Activated naive CD4-positive, alpha-beta T cell treated with Interleukin-2 at 50 U/mL for 16 hours (primary cell): ENCODE measurements at regions not wholly inside any gene's neighbourhood (a gene's known extent, or its start where the extent isn't known, plus 50 kb on each side); places are given as distances from the start of the nearest gene placed in this dataset.

Source experiments
- DNase-seq: peaks from one replicate; pipeline ENCODE4 v3.0.0-alpha.2; 2020

DNA sequence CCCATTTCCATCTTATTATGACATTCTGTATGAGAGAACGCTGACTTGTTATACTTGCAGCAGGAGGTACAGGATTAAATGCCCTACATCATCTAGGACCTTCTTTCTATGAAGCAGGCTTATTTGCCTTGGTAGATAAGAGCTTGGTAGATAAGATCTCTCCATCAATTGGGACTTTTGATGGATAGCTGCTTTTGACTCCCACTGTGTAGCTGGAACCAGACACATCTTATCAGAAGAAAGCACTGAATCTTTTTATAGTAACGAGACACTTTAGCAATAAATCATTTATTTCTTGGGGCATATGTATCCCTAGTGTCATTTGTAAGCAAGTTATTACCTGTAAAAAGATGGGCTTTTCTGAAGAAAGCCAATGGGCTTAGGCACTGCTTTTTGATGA, 613.9 kb downstream of the TECRL start:
- no peak for DNase-seq

DNA sequence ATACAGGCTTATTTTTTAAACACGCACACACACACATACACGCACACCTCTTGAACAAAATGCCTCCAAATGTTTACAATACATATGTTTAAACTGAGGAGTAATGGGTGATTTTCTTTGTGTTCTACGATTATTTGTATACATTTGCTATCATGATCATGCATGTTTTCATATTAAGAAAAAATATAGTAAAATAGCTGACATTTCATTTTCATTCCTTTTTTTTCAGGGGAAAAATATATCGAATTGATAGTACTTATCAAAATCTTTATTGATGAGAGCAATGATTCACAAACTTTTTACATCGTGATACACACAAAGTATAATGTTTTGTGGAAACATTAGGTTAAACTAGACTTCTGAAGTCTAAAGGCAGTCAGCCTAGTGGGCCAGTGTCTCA, 618.9 kb downstream of the TECRL start:
- DNase-seq: no peak

DNA sequence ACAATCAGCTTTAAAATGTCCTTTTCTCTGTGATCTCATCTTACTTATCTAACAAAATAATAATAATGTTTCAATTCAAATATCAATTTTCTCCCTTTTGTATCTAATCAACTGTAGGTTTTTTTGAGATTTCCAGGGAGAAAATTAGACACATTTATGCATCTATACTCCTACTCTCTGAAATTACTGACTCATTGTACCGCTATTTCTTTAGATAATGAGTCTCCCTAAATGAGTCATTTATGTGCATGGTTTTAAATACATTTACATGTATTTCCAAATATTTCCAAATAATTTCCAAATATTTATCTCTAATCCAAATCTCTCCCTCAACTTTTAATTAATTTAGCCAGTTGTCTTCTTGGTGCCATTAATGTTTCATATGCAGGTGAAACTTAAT, 621.0 kb downstream of the TECRL start:
- no peak for DNase-seq

DNA sequence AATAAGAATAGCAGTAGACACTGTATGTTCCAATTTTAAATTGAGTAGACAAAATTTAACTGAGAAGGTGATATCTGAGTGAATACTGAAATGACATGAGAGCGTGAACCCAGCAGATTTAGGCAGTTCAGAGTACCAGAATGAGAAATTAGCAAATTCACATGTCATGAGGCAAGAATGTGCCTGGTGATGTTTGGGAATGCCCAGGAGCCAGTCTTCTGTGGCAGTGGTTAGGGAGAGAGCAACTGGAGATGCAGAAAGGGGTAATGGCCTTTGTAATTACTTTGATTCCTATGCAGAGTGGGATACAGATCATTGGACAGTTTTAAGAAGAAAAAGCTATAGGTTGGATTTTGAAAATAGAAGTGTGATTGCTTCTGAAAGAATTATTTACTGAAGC, 621.9 kb downstream of the TECRL start:
- DNase-seq: no peak

DNA sequence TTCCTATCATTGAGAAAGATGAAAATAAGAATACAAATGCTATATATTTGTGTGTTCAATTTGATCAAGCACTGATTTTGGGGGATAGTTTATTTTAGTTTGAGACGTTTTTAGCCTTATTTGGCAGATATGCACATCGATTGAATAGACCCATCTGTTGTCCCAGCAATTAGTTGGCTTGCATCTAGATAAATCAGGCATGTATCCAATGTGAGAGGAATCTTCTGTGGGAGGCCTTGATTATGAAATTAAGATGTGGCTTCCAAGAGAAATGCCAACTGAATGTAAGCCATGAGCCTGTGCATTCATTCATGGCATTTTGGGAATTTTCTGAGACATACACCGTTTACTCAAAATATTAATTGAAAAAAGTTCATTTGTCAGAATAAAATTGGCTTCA, 623.1 kb downstream of the TECRL start:
- no peak for DNase-seq

DNA sequence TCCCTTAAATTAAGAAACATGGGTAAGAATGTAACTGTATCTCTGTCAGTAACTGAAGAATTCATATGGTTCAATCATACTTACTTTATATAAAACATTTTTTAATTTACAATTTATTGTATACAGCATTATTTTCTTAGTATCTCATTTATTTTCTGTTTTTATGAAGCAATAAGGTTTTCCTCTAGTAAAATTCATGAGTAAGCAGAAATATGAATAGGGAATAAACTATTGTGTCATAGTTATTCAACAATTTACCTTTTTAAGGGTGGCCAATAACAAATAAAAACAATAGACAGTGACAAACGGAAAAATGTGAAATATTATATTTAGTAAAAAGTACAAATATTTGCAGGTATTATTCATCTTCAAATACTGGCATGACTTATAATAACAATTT, 624.4 kb downstream of the TECRL start:
- no peak for DNase-seq

DNA sequence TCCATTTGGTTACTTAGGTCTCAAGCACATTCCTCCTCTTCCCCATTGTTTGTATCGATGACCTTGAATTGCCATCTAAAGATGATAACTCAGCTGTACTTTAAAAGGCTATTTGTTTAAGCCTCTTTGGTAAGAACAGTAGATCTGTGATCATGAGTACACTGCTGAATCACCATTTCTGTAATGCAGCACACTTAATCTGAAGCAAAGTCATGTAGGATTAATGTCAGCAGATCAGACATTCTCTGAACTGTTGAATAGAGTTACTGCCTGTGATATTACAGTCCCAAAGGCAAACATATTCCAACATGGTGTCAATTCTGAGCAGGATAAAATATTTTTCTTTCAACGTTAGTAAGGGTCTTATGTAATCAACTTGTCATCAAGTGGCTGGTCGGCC, 631.6 kb downstream of the TECRL start:
- no peak for DNase-seq

DNA sequence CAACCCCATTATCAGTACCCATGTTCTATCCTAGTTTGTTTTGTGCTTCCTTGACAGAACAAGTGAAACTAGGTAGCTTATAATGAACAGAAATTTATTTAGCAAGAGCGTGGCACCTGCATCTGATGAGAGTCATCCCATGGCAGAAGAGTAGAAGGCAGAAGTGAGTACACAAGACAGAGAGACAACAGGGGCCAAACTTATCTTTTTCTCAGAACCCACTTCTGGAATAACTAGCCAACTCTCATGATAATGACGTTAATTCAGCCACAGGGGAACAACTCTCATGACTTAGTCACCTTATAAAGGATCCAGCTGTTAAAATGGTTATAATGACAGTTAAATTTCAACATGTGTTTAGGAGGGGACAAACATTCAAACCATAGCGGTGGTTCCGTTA, 644.9 kb downstream of the TECRL start:
- DNase-seq: no peak

DNA sequence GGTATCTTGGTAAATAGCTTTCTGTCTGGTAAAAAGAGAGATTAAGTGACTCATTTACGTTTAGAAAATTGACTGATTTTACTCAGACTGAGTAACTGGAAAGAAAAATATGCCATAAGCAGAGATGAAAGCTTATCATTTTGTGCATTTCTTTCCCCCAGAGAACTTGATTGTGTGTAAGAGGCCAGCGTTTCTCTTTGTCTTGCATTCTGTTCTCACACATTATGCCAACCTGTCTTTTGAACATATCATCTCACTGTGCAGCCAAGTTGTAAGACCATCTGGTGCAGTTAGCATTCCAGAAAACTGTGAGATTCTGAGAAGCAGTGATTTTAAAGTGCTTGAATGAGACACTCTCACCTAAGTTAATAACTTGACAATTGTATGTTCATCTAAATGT, 651.3 kb downstream of the TECRL start:
- no peak for DNase-seq

DNA sequence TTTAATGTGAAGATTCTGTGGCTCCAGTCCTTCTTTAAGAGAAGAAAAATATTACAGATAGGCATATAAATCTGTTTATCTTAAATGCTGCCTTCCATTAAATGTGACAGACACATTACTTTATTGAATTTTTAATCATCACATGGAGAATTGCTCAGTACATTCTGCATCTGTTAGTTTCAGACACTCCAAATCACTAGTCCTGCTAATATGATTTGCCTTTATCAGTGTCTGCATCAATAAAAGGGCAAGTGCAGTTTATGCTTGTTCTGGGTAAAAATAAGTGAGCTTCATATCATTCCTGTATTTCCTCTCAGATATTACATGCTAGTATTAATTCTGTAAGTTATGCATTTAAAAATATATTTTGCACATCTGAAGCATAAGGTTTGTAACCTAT, 666.4 kb downstream of the TECRL start:
- DNase-seq: no peak

DNA sequence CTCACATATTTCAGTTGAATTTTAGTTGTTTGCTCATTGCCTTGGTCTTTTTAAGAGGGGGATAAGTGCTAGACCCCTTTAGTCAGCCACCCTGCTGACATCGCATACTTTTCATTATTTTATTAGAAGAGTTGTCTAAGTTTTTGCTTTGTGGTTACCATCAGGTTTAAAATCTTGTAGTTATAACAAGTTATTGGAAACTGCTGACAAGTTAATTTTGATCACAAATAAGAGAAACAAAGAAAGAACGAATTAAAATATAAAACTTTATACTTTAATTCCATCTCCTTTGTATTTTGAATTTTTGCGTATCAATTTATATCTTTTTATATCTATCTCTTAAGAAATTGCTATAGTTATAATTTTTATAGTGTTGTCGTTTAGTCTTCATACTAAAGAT, 679.7 kb downstream of the TECRL start:
- no peak for DNase-seq

DNA sequence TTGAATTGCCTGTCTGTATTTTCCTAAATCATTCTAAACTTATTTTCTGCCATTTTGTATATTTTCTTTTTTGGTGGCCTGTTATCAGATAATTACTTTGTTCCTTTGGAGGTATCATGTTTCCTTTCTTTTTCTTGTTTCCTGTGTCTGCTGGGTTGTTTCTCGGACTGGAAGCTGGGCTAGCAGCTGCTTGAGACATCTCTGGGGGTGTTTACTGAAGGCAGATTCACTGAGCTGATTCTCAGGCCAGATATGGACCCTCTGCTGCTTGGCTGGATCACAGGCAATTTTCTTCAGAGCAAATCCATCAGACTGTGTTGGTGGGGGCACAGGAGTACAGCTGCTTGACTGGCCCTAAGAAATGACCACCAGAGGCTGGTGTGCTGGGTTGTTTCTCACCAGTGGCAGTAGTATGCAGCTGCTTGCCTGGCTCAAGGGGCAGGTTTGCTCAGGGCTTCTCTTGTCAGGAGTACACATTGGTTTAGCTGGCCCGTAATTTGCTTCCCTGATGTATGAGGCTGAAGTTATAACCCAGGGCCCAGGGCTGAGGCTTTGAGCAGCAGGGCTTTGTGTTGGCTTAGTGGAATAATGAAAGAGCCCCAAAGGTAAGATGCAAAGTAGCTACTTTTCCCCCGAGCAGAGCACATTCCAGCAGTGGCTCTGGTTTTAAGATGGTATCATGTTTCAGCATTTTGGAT, 680.6 kb downstream of the TECRL start:
- no peak for DNase-seq

DNA sequence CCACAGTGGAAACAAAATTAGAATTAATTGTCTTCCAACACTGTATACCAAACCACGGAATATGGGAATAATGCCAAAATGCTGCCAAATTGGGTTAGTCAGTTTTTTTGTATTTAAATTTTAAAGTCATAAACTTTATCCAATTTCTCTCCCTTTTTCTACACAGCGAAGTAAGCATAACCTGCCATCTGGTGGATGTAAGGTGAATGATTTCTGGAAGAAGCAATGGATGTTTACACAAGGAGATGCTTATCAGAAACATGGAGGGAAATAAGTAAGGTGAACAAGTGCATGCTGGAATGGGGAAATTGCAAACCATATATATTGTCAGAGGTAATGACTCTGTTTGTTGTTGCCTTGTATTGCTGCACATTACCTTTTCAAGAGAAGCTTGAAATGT, 691.9 kb downstream of the TECRL start:
- no peak for DNase-seq

DNA sequence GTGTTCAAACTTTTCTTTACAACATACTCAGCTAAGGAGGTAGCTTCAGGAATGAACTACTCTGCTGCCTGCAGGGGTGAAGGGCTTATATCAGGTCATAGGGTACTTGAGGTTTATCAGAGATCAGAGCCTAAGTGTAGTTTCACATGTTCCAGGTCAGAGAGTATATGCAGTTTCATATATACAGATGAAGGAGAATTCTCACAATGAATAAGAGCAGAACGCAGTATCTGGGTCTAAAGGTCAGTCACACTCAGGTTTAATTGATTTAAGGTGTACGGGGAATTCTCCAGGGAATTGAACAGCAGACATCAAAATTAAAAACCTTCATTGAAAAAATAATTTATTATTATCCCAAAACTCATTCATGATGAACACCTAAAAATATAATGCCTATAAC, 700.6 kb downstream of the TECRL start:
- DNase-seq: no peak

DNA sequence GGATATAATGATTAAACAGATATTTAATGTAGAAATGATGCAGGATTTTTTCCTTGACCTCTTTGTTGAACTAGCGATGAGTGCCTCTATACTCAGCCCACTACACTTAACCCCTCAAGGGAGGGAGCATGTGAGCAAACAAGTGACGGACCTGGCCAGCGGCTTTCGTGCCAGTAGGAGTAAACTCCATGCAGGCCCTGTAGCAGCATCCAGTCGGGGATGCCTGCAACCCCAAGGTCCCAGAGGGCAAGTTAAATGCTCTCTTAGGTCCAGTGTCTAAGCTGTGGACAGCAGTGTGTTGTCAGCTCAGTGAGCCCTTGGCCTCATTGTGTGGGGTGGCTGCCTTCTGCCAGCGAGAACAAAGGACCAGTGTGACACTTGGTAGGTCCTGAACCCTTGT, 708.7 kb downstream of the TECRL start:
- no peak for DNase-seq

DNA sequence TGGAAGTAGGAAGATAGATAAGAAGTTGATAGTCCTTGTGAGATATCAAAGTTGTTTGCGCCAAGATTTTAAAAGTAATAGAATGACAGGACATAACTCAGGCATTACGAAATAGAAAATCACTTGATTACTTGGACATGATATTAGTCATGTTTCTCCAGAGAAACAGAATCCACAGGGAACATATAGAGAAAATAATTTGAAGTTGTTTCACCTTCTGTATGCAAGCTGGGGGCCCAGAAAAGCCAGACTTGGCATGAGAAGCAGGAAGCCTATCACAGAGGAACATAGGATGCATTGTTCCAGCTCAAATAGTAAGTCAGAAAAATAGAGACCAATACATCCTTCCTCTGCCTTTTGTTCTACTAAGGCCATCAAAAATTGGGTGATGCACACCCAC, 715.9 kb downstream of the TECRL start:
- no peak for DNase-seq

DNA sequence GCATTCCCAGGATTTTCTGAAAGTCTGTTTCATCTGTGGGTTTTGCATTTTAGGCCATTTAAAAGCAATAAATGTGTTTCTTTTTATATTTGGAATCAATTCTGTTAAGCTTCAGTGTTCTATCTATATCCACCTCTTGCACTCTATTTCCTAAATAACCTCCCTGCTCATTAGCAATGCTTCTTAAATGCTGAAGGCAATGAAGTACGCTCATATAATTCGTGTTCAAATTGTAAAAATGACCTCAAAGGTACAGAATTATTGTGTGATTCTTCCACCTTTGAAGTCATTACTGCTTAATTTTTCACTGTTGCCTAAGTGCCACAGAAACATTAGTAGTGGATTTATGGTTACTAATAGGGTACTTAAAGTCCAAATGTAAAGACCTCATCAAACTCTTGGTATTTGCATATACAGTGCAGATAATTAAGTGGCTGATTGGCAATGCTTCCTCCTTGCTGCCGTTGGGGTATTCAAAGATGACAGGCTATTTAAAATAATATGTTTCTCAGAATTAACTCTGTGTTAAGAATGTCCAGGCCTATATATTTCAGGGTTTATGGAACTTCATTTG, 730.8 kb downstream of the TECRL start:
- DNase-seq: no peak

DNA sequence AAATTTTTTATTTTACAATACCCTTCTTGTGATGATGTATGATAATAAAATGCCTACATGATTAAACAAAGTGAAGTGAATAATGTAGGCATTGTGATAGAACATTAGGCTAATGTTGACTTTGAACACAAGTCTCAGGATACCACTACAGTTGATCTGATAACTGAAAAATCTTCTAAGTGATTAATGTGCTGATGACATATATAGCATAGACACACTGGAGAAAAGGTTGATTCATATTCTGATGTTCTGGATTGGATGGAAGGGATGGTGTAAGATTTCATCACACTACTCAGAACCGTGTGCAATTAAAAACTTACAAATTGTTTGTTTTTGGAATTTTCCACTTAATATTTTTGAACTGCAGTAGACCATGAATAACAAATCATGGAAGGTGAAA, 738.5 kb downstream of the TECRL start:
- DNase-seq: no peak

DNA sequence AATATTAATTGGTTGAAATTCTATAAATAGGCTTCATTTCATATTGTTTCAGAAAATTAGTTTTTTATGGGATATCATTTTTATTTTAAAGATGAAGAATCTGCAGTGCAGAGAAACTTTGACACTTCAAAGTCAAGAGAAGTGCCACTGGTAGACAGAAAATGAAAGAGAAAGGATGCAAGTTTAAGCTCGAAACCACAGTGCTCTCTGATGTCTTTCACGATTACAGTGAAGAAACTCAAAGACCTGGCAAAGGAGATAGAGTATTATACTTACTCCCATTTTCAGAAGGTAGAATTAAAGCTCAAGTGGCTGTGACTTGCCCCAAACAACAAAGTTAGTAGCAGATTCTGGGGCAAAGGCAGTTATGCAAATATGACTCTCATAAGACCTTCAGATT, 745.4 kb downstream of the TECRL start:
- DNase-seq: no peak

DNA sequence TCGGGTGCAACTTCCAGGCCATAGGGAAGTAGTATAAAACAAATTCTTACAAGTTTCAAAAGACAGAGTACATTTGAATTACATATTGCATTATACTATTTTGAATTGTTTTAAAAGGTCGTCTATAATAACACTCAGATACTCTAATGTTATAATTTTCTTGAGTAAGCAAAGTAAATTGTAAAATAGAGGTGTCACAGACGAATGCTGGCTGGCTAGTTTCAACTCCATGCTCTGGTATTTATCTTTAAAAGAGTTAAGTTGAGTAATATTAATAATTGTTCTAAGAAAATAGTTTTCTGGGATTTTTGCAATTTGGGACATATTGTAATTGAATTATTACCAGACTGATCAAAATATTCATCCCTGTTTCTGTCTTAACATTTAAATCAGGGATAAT, 764.9 kb downstream of the TECRL start:
- no peak for DNase-seq

DNA sequence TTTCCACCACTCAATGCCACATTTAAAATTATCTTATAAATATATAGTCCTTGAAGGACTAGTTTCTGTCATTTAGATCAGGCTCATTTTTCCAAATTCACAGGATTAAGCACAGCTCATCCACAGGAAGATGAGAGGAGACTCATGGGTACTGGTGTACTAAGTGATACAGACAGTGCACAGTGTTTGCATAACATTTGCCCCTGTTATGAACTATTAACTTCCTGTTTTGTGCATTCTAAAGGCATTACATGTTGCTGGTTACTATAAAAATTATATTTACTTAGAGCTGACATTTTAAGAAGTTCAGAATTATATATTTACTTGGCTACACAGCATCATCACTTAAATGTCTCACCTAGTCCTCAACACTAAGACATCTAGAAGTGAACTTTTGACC, 772.0 kb downstream of the TECRL start:
- DNase-seq: no peak

DNA sequence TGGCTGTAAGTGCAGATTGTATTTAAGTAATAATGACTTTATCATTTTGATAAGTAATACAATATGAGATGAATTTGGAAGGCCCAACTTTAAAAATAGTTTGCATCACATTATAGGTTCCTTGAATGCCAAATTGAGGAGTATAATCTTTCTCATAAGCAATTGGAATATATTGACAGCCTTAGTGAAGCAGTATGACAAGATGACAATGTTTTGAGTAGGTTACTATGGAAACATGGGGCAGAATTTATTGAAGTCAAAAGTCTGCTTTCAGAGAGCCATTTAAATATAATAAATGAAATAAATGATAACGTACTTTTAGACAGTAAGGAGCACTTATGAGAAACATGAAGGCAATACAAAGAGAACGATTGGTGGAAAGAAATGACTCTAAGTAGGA, 776.4 kb downstream of the TECRL start:
- no peak for DNase-seq

DNA sequence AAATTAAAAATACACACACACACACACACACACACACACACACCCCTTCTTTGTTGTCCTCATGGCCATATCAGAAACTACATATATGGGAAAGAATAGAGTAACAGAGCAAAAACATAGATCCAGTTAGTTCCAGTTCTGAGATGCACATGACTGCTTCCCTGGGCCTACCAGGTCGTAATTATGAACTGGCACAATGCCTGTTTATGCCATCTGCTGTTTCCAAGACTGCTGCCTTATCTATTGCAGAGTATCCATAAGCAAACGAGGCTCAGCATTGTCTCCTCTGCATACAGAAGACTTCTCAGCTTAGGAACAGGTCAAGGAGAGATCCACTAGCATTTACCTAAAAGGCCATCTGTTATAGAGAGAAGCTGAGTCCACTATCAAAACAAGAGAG, 789.0 kb downstream of the TECRL start:
- no peak for DNase-seq

DNA sequence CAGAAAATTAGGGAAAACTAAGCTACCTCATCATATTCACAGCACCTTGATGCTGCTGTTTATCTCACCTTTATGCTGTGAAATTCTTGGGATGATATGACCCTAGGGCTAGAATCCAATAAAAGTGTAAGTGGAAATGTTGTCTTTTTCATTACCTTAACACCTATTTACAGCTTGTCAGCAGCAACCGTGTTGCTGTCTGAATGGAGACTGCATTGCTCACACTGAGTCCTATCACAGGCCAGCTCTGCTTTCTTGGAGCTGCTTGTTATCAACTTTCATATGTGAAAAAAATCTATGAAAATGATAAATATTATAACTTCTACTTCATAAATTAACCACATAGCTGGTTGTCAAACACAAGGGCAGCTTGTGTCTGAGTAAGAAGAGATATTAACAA, 789.5 kb downstream of the TECRL start:
- DNase-seq: no peak
